Endodermal cell (in vitro differentiated cells): ENCODE measurements at regions not wholly inside any gene's neighbourhood (a gene's known extent, or its start where the extent isn't known, plus 50 kb on each side); places are given as distances from the start of the nearest gene placed in this dataset.
A peak's percentile ranks its signal among the peaks of the same experiment; 100 is the strongest.

Experiments used
- DNase-seq: peaks from one replicate; pipeline ENCODE4 v3.0.0-alpha.2; 2017
- H3K27ac ChIP-seq: 2 replicates; pipeline ENCODE4 v1.5.1; 2013; ENCODE audit warnings: mild to moderate bottlenecking, low read depth, low read length, moderate library complexity
- H3K27me3 ChIP-seq: 2 replicates; pipeline ENCODE4 v1.6.1; 2013; ENCODE audit warnings: mild to moderate bottlenecking, low read length, moderate library complexity; ENCODE audit not compliant: insufficient read depth, control insufficient read depth, poor library complexity, severe bottlenecking
- H3K36me3 ChIP-seq: 2 replicates; pipeline ENCODE4 v1.7.0; 2013; ENCODE audit warnings: mild to moderate bottlenecking, low read length, moderate library complexity; ENCODE audit not compliant: control insufficient read depth, insufficient read depth
- H3K4me1 ChIP-seq: one replicate; pipeline ENCODE4 v1.7.0; 2013; ENCODE audit warnings: low read length; ENCODE audit not compliant: control insufficient read depth, insufficient read depth
- H3K4me3 ChIP-seq: 2 replicates; pipeline ENCODE4 v1.5.1; 2013; ENCODE audit warnings: mild to moderate bottlenecking, low read length, moderate library complexity
- H3K9ac ChIP-seq: 2 replicates; pipeline ENCODE4 v1.6.1; 2013; ENCODE audit warnings: mild to moderate bottlenecking, low read length, moderate library complexity; ENCODE audit not compliant: poor library complexity, severe bottlenecking; ENCODE audit errors: extremely low read depth
- H3K9me3 ChIP-seq: 2 replicates; pipeline ENCODE4 v1.6.1; 2013; ENCODE audit warnings: mild to moderate bottlenecking, low read length, moderate library complexity; ENCODE audit not compliant: control insufficient read depth
- H3K27ac Mint-ChIP-seq: 2 replicates; pipeline ENCODE4 v1.8.0; 2020; ENCODE audit warnings: mixed read lengths
- H3K27me3 Mint-ChIP-seq: 2 replicates; pipeline ENCODE4 v1.8.0; 2021; ENCODE audit warnings: mild to moderate bottlenecking, mixed read lengths; ENCODE audit not compliant: insufficient read depth
- H3K36me3 Mint-ChIP-seq: 2 replicates; pipeline ENCODE4 v1.8.0; 2020; ENCODE audit warnings: low read depth, mixed read lengths
- H3K4me1 Mint-ChIP-seq: 2 replicates; pipeline ENCODE4 v1.8.0; 2020; ENCODE audit warnings: mixed read lengths
- H3K4me3 Mint-ChIP-seq: 2 replicates; pipeline ENCODE4 v1.8.0; 2020; ENCODE audit warnings: mild to moderate bottlenecking, moderate library complexity, mixed read lengths
- H3K9me3 Mint-ChIP-seq: 2 replicates; pipeline ENCODE4 v1.8.0; 2020; ENCODE audit warnings: mild to moderate bottlenecking, mixed read lengths
- WGBS, 2 experiments: methylation state at CpG; one replicate each; pipeline versions ENCODE4 v1.1.5 to v1.1.7; 2013; ENCODE audit warnings: missing lambda C conversion rate in 2 of 2, mixed read lengths in 1 of 2; ENCODE audit not compliant: insufficient coverage in 1 of 2, insufficient read length in 1 of 2; 5-methylcytosine and 5-hydroxymethylcytosine counted together
- TF ChIP-seq, protein P1 (sequence below): fragments of 200-600 bp; sonication (generic); conservative IDR thresholded peaks from 2 replicates; pipeline ENCODE4 v1.5.0; 2021; ENCODE audit warnings: antibody characterized with exemption, mild to moderate bottlenecking

DNA sequence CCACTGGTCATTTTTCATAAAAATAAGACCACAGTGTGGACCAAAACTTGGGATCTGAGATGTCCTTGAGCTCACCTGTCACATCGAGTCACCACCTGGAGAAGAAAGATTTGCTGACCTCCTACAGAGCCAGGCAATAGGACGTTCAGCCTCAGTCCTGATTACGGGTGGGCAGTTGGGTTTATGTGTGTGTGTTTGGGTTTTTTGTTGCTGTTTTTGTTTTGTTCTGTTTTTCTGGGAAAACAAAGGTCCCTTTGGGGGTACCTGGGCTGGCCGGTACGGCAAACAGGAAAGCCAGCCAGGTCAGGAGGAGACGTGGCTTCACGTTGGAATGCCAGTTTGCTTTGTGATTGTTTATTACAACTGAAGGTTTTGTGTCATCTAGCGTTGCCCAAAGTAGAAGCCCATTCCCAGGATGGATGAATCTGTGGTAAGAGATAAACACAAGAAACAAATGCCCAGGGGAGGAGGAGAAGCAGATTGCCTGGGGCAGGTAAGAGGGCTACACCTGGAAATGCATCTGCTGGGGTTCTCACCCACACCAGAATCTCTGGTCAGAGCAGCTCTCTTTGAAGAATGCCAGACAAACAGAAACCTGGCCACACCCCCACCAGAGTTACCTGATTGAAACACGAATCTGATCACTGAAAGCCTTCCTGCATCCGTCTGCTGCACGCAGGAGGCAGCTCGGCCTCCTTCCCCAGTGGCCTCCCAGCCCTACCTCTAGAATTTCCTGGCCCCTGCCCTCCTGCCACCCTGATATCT, 100.1 kb upstream of the DIO3 start:
- TF ChIP-seq, protein P1, sequence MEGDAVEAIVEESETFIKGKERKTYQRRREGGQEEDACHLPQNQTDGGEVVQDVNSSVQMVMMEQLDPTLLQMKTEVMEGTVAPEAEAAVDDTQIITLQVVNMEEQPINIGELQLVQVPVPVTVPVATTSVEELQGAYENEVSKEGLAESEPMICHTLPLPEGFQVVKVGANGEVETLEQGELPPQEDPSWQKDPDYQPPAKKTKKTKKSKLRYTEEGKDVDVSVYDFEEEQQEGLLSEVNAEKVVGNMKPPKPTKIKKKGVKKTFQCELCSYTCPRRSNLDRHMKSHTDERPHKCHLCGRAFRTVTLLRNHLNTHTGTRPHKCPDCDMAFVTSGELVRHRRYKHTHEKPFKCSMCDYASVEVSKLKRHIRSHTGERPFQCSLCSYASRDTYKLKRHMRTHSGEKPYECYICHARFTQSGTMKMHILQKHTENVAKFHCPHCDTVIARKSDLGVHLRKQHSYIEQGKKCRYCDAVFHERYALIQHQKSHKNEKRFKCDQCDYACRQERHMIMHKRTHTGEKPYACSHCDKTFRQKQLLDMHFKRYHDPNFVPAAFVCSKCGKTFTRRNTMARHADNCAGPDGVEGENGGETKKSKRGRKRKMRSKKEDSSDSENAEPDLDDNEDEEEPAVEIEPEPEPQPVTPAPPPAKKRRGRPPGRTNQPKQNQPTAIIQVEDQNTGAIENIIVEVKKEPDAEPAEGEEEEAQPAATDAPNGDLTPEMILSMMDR = no peak
- H3K36me3 Mint-ChIP-seq = no peaks in the 10 kb centered on the region
- no peak overlapping the region for H3K27ac Mint-ChIP-seq
- H3K27me3 Mint-ChIP-seq = peaks cover 38% of the 10 kb centered on the region
- H3K4me3 Mint-ChIP-seq = no peak overlapping the region
- Histone ChIP-seq H3K4me1 (no peaks in the 10 kb centered on the region), H3K9ac (no peak overlapping the region), H3K27me3 (peaks cover 55% of the 10 kb centered on the region), H3K9me3 (no peaks in the 10 kb centered on the region), H3K4me3 (no peak overlapping the region), H3K27ac (no peak overlapping the region), H3K36me3 (no peaks in the 10 kb centered on the region)
- DNase-seq = peak; percentile 37
- 91 to 95% methylated on average over 9 to 12 of the region's 12 CpGs for WGBS, 2 experiments
- peaks cover 11% of the 10 kb centered on the region for H3K4me1 Mint-ChIP-seq
- H3K9me3 Mint-ChIP-seq = no peaks in the 10 kb centered on the region

DNA sequence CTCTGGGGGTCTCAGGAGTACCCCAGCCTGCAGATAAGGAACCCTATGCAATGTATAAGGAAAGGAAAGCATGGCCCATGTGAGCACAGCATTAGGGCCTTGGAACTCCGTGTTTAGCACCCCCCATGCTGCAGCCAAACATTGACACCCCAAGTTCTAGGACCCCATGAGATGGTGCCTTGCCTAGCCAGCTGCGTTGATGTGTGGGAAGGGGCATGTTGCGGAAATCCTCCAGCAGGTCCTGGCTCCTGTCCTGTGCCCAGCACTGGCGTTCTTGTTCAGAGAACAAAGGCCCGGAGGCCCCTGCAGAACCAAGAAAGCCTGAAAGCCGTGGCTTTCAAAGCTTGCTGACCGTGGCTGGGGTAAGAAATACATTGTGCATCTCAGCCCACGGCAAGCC, 99.4 kb upstream of the DIO3 start:
- 79 to 91% methylated on average over 4 to 7 of the region's 8 CpGs for WGBS, 2 experiments
- peaks cover 8% of the 10 kb centered on the region for H3K4me1 Mint-ChIP-seq
- Histone ChIP-seq H3K9me3 (no peaks in the 10 kb centered on the region), H3K4me1 (no peaks in the 10 kb centered on the region), H3K36me3 (no peaks in the 10 kb centered on the region), H3K4me3 (no peak overlapping the region), H3K27me3 (peaks cover 48% of the 10 kb centered on the region), H3K9ac (no peak overlapping the region), H3K27ac (no peak overlapping the region)
- peaks cover 30% of the 10 kb centered on the region for H3K27me3 Mint-ChIP-seq
- TF ChIP-seq, protein P1 = no peak
- no peak overlapping the region for H3K27ac Mint-ChIP-seq
- H3K36me3 Mint-ChIP-seq = no peaks in the 10 kb centered on the region
- no peaks in the 10 kb centered on the region for H3K9me3 Mint-ChIP-seq
- peak; percentile 36 for DNase-seq
- H3K4me3 Mint-ChIP-seq = no peak overlapping the region

DNA sequence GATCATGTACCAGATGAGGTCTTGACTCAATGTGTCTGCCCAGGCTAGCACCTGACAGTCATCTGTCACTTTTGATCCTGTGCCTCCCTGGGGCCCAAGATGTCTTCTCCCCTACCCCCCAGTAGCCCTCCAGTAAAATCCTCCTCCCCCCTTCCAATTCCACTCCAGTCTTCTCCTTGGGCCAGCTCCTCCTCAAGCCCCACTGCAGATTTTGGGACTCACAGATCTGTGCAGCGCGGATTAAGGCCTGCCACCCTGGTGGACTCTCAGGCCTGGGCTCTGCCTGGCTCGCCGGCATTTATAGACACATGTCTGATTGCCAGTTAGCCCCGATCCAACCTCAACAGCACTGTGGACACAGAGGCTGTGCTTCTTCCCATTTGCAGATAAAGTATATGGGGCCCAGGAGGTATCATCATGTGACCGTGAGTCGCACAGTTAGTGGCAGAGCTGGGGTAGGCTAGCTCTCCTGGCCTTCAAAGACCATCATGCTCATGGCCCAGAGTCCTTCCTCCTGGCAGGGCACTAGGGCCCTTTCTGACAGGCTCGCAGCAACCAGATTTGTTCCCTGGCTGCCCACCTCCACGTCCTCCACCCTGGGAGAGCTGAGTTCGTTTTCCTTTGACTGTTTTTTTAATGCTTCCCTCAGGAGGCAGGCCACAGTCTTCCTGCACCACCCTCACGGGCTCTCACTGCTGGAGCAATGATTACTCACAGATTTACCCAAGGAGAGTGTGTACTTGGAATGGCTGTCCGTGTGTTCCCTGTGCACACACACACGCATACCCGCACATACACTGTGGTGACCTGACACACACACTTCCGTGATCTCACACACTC, 98.3 kb upstream of the DIO3 start:
- Mint-ChIP-seq H3K27me3 (peaks cover 29% of the 10 kb centered on the region), H3K4me3 (no peak overlapping the region), H3K36me3 (no peaks in the 10 kb centered on the region), H3K4me1 (peaks cover 8% of the 10 kb centered on the region), H3K9me3 (no peaks in the 10 kb centered on the region), H3K27ac (no peak overlapping the region)
- no peak overlapping the region for H3K4me3 ChIP-seq
- TF ChIP-seq, protein P1 = no peak
- H3K4me1 ChIP-seq = no peaks in the 10 kb centered on the region
- H3K9me3 ChIP-seq = no peaks in the 10 kb centered on the region
- 87 to 91% methylated on average over 14 to 15 of the region's 15 CpGs for WGBS, 2 experiments
- no peak overlapping the region for H3K9ac ChIP-seq
- DNase-seq = peak; percentile 38
- H3K27ac ChIP-seq = no peak overlapping the region
- peaks cover 37% of the 10 kb centered on the region for H3K27me3 ChIP-seq
- no peaks in the 10 kb centered on the region for H3K36me3 ChIP-seq
